ENCODE measurements at regions not wholly inside any gene's neighbourhood (a gene's known extent, or its start where the extent isn't known, plus 50 kb on each side); places are given as distances from the start of the nearest gene placed in this dataset.

- DNase-seq, result no peak
- ATAC-seq, result no peak
- Histone ChIP-seq H3K27me3 (no peaks in the 10 kb centered on the region), H3K4me1 (no peaks in the 10 kb centered on the region), H3K4me3 (no peak overlapping the region), H3K9me3 (no peaks in the 10 kb centered on the region), H3K36me3 (no peaks in the 10 kb centered on the region), H3K27ac (no peak overlapping the region)
- intact Hi-C loops (cut with DNase I), result no loop called here
- TF ChIP-seq, protein P1, sequence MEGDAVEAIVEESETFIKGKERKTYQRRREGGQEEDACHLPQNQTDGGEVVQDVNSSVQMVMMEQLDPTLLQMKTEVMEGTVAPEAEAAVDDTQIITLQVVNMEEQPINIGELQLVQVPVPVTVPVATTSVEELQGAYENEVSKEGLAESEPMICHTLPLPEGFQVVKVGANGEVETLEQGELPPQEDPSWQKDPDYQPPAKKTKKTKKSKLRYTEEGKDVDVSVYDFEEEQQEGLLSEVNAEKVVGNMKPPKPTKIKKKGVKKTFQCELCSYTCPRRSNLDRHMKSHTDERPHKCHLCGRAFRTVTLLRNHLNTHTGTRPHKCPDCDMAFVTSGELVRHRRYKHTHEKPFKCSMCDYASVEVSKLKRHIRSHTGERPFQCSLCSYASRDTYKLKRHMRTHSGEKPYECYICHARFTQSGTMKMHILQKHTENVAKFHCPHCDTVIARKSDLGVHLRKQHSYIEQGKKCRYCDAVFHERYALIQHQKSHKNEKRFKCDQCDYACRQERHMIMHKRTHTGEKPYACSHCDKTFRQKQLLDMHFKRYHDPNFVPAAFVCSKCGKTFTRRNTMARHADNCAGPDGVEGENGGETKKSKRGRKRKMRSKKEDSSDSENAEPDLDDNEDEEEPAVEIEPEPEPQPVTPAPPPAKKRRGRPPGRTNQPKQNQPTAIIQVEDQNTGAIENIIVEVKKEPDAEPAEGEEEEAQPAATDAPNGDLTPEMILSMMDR (IDR thresholded peaks at IDR 0.05), result no peak
These were observed 224.1 kb downstream of the MED10 start for GRCh38 chr5:6154216-6154615.

DNA sequence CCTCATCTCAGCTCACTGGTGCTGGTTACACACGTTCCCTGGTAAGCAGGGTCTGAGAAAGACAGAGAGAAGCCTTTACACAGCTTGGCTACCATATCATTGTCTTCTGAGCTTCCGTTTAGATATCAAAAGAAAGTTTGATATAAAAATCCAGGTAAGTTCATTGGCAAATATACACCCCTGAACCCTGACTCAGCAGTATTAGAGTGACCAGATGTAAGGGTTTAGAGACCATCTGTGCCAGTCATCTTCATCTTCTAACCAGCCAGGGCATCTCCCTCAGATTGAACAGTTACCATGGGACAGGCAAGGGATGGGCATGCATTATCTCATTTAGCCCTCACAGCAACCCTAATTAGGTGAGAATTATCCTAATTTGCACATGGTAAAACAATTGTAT lies 232.1 kb downstream of the MED10 start:
- Histone ChIP-seq H3K36me3 (no peaks in the 10 kb centered on the region), H3K27ac (no peak overlapping the region), H3K9me3 (no peaks in the 10 kb centered on the region), H3K4me1 (no peaks in the 10 kb centered on the region), H3K4me3 (no peak overlapping the region), H3K27me3 (no peaks in the 10 kb centered on the region)
- DNase-seq (no peak), ATAC-seq (no peak)
- intact Hi-C loops (cut with DNase I), result no loop called here
- TF ChIP-seq, protein P1 (IDR thresholded peaks at IDR 0.05), result no peak

DNA sequence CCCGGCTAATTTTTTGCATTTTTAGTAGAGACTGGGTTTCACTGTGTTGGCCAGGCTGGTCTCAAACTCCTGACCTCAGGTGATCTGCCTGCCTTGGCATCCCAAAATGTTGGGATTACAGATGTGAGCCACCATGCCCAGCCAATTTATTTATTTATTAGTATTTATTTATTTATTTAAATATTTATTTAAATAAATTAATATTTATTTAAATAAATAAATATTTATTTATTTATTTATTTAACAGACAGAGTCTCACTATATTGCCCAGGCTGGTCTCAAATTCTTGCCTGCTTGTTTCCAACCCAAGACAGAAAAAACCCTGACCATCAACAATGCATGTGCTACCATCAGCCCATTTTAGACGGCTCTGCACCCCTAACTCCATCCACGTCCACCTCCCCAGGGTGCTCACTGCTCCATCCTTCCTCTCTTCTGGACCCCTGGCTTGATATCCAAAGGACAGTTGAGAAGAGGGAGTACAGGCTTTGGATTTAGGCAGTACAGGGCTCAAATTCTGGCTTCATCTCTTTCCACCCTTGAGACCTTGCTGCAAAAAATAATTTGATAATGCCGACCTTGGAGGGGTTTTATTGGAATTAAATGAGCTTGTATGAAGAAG lies 232.6 kb downstream of the MED10 start:
- no peak for ATAC-seq

DNA sequence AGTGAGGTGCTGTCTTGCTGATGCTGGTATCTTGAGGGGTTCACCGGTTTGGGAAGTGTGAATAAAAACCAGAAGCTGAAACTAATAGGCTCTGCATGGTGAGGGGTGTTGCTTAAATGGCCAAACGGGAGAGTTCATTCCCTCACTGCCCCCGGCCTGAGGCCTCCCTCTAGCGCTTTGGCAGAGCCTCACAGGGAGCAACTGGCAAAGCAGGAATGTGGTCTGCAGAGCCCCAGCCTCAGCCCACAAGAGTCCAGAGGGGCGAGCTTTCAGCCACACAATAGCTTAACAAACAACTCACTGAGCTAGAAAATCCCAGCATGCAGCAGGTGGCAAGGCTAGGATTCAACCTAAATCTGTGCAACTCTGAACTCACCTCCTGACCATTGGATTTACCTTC lies 234.8 kb downstream of the MED10 start:
- ATAC-seq, result no peak
- intact Hi-C loops (cut with DNase I), result no loop called here
- H3K27me3 ChIP-seq, result no peaks in the 10 kb centered on the region
- H3K4me1 ChIP-seq, result no peaks in the 10 kb centered on the region
- H3K9me3 ChIP-seq, result no peaks in the 10 kb centered on the region
- no peaks in the 10 kb centered on the region for H3K36me3 ChIP-seq
- H3K4me3 ChIP-seq, result no peak overlapping the region
- H3K27ac ChIP-seq, result no peak overlapping the region
- no peak for DNase-seq
- TF ChIP-seq, protein P1 (IDR thresholded peaks at IDR 0.05), result no peak

More for the DNA sequence above, 232.6 kb downstream of the MED10 start:
- H3K27ac ChIP-seq, result no peak overlapping the region
- TF ChIP-seq, protein P1 (IDR thresholded peaks at IDR 0.05), result no peak
- H3K9me3 ChIP-seq, result no peaks in the 10 kb centered on the region
- no peak overlapping the region for H3K4me3 ChIP-seq
- no peaks in the 10 kb centered on the region for H3K36me3 ChIP-seq
- intact Hi-C loops (cut with DNase I), result no loop called here
- H3K27me3 ChIP-seq, result no peaks in the 10 kb centered on the region
- no peak for DNase-seq
- H3K4me1 ChIP-seq, result no peaks in the 10 kb centered on the region

DNA sequence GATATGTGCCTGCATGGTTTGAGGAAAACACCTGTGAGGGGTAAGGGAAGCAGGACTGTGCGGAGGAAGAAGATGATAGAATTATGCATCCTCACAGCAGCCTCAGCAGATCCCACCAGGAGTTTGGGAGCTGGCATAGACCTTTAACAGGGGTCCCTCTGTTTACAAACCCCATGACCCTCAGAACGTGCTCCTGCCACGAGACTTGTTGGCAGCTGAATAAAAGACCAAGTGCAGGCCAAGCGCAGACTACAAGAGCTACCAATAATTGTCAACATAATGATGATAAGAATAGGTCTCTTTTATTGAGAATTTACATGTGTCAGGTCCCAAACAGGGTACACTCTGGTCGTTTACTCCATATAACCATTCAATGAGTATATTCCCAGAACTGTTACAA lies 236.0 kb downstream of the MED10 start:
- H3K36me3 ChIP-seq, result no peaks in the 10 kb centered on the region
- ATAC-seq (no peak), DNase-seq (no peak)
- H3K4me1 ChIP-seq, result no peaks in the 10 kb centered on the region
- TF ChIP-seq, protein P1 (IDR thresholded peaks at IDR 0.05), result no peak
- no peak overlapping the region for H3K4me3 ChIP-seq
- H3K27me3 ChIP-seq, result no peaks in the 10 kb centered on the region
- intact Hi-C loops (cut with DNase I), result no loop called here
- no peaks in the 10 kb centered on the region for H3K9me3 ChIP-seq
- H3K27ac ChIP-seq, result no peak overlapping the region

DNA sequence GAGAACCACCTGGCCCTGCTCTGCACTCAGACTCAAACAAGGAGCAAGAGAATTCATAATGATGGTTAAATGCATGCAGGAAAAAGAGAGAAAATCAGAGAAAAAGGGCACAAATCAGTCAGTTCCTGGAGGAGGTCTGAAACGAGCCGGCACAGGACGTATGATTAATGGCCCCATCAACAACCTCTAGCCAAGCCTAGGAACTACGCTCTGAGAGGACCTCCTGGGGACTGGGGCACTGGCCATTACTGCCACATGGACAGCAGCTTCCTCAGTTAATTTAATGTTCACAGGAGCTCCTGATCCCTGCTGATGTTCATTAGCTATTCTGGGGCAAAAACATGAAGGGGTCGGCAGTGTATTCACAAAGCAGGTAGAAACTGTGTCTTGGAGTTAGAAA lies 238.1 kb downstream of the MED10 start:
- ATAC-seq, result no peak
- TF ChIP-seq, protein P1 (IDR thresholded peaks at IDR 0.05), result no peak

More for the DNA sequence above, 238.1 kb downstream of the MED10 start:
- H3K36me3 ChIP-seq, result no peaks in the 10 kb centered on the region
- DNase-seq, result no peak
- H3K27me3 ChIP-seq, result no peaks in the 10 kb centered on the region
- no peak overlapping the region for H3K27ac ChIP-seq
- H3K4me3 ChIP-seq, result no peak overlapping the region
- no peaks in the 10 kb centered on the region for H3K9me3 ChIP-seq
- H3K4me1 ChIP-seq, result no peaks in the 10 kb centered on the region
- intact Hi-C loops (cut with DNase I), result no loop called here
